Activated CD4-positive, alpha-beta T cell treated with anti-CD3 and anti-CD28 coated beads, Interleukin-2, amount 50 U/mL, for 24 hours (primary cell): ENCODE measurements at regions not wholly inside any gene's neighbourhood (a gene's known extent, or its start where the extent isn't known, plus 50 kb on each side); places are given as distances from the start of the nearest gene placed in this dataset.

ENCODE experiments used
- DNase-seq, 2 donors: peaks; one replicate each; pipeline ENCODE4 v3.0.0-alpha.2; 2020; ENCODE audit warnings: low read depth in 1 of 2, low spot score in 1 of 2

DNA sequence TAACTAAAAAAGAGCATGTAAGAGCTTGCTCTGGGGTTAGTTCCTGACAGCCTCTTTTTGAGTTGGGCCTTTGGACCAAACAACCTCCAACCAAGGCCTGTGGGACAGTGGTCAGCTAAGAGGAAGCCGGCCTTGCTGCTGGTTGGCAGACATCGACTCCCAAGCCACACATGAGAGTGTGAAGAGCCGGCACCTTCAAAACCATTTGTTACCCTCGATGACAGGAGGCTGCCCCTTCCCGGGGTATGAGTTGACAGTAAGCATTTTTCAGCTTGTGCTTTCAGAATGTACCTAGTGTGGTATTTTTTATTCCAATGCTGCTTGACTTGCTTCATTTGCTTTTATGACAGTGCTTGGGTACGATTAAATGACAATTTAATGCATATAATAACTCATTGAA, 168.6 kb upstream of the IGFBP7 start:
- DNase-seq, result no peak

DNA sequence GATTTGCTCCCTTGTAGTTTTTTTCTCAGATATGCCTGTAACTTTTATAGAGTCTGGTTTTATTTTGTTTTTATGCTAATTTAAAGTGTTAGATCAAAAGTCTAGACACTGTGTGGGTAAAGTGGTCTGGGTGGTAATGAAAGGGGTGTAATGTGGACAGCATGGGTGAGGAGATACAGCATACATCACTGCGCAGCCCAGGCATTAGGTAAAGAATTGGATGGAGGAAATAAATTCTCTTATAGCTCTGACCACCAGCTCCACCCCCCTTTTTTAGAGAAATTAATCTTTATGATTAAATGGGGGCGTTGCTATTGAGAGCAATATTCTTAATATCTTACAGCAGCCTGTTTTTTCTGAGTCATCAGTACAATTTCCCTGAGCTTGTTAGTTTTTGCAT, 163.9 kb upstream of the IGFBP7 start:
- DNase-seq, result no peak

DNA sequence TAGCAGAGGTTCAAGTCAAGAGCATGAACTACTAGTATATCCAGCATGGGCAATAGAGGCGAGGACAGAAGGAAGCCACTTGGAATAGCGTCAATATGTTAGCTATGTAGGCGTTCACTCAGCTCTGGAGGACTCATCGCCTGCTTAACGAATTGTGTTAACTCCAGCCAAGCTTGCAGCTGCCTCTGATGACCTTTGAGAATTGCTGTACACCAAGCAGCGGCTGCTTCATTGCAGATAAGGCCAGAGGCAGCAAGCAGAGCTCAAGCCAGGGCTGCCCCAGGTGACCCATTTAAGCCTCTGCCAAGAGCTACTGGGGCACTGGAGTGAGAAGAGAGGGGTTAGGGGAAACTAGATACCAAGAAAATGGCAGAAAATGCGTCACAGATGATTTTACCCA, 160.2 kb upstream of the IGFBP7 start:
- no peak for DNase-seq

DNA sequence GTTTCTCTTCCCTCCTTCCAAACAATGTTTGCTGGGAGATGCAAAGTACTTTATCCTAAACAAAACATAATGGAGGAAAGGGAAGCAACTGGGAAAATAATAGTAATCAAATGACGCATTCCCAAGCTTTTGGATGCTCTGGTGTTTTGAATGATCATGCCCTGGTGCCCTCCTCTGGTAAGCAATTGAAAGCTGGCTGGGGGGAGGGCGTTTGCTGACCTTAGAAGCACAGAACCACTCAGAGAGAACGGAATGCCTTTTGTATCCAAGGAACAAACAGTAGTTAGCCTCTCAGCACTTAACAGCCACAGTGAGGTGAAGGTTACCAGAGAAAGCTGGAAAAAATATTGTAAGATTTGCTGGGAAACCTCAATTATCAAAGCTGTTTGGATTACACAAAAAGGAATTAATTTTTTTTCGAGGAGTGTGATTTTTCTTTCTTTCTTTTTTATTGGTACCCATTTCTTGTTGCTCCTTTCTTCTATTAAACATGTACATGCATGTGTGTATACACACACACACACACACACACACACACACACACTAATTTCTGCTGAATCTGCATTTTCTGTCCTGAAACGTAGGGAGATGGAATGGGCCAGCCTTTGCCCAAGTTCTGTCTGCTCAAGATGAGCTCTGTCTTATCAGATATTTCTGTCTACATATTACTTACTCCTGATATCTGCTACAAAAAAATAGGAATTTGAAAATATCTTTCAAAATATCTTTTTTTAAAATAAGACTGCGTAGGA, 155.8 kb upstream of the IGFBP7 start:
- no peak for DNase-seq

DNA sequence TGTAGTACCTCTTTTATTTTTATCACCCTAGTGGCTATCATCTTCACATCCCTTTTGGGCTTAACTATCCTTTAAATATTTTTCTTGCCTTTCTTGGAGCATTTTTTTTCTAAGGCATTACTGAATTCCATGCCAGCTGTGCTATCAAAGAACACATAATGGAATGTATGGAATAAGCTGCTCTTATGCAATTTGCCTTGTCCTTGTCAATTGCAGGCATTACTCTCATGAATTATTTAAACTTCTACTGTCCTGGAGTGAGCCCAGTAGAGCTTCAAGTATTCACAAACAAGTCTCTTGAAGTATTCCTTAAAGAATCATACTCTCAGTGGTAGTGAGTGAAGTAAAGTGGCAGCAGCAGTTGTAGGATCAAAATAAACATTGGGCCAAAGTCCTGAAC, 144.6 kb upstream of the IGFBP7 start:
- DNase-seq, result no peak

DNA sequence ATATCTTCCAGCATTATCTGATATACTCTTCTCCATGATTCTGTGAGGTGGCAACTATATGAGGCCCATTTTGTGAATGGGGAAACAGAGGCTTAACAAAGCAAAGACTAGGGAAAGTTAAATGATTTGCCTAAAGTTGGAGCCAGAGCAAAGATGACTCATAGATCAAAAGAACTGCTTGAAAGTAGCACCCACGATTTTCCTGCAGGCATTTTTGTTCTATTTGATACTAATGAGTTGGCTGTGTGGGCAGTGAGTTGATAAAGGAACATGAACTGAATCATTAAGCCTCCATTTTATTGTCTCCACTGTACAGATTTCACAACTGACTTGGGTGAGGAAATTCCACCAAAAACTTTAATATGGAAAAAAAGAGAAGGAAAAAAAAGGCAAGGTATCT, 138.9 kb upstream of the IGFBP7 start:
- DNase-seq, result no peak

DNA sequence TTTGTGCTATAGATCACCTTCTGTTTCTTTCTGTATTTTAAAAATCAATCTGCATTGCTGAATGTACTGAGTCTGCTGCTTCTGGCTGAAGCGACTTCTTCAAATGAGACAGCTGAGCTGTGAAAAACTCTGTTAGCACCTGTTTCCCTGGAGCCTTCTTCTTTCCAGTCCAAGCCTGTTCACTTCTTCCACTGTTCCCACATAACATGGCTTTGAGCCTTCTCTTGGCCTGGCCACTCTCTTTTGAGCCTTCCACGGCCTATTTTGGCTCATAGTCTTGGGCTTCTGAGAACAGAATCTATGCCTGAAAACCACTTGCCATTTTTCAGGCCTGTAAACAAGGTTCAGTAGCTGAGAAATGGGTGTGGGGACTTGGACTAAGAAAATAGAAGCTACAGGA, 132.9 kb upstream of the IGFBP7 start:
- no peak for DNase-seq

DNA sequence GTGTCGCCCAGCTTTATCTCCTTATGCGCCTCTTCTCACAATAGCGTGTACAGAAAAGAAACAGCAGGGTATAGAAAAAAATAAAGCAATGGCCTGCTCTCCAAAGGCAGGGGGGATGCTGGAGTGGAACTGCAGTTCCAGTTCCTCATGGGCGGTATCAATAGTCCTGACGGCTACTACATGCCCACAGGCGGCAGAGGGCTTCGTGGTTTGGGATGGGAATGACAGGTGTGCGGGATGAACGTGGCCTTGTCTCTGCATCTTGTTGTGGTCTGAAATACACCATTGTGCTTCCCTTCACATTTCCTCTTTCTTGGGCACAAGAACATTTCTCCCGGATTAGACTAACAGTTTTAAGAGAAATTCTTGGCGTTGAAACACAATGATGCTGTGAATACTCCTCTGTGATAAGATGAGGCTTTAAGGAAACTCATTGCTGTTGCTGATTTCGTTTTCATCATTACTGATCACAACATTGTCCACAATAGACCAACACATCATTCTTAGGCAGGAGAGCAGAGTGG, 124.1 kb upstream of the IGFBP7 start:
- DNase-seq, result no peak

DNA sequence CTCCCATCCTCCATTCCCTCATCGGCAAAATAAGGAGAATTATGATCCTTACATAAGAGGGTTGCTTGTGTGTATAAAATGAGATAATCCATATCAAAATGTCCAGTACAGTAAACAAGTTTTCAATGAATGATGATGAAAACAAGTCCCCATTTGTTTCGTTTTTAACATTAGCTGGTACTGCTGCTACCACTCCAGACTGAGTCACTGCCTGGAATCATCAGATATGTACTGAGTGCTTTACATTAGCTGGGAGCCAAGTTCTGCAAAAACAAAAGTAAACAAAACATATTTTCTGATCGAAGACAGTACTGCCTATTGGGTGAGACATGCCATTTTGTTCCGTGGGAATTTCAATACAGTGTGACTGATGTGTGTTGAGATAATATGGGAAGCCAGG, 123.2 kb upstream of the IGFBP7 start:
- no peak for DNase-seq

DNA sequence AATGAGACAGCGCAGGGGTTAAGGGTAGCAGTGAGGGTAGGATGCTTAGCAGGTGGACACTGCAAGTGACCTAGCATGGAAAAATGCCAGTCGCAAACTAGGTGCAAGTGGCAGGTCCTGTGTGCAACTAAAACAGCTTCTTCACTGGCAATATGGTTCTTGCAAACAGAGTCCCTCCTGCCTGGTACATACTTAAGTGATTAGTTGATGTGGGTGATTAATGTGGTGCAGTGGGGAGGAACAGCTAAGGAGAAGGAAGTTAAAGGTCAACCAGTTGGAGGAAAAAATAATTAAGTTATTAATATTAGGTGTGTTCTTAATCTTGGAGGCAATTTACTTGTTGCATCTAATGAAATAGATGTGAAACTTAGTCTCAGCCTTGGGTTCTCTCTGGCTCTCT, 121.6 kb upstream of the IGFBP7 start:
- DNase-seq, result no peak

DNA sequence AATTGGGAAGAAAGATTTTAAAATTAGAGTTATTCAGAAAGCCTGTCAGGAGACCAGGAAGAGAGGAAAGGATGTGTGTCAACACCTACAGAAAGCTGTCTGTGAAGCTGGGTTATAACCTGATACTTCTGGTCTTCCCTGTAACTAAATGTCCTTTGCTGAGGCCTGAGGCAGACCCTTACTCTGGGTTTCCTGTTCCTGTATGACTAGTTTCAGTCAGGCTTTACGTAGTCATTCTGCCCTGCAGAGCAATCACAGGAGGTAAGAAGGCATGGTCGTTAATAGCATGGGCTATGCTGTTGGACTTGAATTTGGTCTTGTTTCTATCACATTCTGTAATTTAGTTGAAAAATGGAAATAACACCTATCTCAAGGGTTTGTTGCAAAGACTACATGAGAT, 110.5 kb upstream of the IGFBP7 start:
- no peak for DNase-seq

DNA sequence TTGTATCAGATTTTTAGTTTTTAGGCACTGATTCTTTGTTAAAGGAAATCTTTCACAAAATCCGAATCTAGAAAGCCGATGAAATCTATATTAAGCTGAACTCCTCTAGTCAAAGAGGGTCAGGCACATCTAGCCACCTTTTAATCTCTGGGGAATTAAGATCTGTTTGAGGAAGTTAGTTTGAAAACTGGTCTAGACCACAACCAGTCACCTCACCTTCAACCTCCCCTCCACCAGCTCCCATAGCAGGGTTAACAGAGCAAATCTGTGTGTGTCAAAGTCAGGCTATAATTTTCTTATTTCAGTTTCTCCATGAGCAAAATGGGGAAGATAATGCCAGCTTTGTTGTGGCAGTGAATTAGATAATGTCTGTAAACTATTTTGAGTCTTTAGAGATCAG, 110.0 kb upstream of the IGFBP7 start:
- DNase-seq, result no peak

DNA sequence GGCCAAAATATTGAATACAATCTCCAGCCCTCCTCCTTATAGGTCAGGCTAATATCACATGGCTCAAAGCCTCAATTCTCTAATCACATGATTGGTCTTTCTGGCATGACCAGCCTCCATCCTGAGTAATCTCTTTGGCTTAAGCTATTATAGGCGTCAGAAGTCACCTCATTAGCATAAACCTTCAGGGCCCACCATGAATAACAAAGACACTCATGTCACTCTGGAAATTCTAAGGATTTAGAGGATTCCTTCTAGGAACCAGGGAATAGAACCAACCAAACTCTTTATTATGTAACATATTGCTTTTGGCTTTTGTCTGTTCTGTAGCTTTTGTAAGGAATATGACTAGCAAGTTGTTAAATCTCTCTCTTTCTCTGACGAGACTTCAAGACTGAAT, 109.2 kb upstream of the IGFBP7 start:
- no peak for DNase-seq

DNA sequence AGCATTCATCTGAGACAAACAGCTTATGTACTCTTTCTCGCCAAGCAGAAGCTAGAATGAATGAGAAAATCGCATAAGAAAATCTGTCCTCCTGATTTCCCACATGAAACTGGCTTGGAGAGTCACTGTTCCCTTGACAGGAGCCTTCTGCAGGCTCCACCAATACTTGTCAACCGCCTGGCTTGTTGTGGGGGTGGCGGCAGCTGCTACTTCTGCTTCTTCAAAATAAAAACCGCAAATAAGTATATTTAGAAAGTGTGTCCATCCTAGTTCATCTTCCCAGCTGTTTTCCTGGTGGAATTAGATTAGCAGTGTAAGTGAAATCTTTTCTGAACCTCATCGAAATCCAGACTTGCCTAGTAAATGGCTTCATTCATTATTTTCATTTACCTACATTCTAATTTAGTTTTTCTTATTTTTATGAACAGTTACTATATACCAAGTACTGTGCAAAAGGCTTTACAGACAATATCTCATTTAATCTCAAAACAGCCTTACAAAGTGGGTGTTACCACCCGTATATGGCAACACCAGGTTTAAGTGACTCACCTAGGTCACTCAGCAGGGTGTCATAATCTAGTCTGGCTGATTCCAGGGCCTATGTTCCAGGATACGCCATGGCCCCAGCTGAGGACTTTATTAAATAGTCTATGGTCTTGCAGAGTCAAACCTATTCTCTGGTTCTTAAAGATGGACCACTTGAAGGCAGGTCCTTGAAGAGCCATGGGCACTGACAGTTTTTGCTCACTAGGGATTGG, 104.6 kb upstream of the IGFBP7 start:
- no peak for DNase-seq

DNA sequence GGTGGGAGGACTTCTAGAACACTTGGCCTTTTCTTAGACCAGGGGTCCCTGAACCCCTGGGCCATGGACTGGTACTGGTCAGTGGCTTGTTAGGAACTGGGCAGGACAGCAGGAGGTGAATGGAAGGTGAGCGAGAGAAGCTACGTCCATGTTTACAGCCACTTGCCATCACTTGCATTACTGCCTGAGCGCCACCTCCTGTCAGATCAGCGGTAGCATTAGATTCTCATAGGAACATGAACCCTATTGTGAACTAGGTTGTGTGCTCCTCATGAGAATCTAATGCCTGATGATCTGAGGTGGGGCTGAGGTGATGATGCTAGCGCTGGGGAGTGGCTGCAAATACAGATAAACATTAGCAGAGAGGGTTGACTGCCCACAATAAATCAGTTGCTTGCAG, 100.9 kb upstream of the IGFBP7 start:
- no peak for DNase-seq

DNA sequence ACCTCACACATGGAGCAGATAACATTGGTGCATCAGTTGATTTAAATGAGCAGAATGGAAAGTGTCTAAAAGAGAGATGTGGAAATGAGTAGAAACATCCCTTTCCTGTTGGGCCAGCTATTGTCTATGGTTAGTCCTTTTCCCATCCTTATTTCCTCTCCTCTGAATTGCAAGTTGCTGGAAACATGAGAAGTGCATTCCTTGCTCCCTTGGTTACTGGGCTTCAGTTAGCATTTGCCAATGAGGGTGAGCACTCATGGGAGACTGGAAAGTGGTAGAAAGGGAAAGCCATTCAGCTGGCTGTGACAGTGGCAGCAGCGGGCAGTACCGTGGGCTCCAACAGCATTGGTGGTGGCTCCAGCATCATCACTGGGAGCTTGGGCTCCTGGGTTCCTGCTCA, 96.0 kb upstream of the IGFBP7 start:
- no peak for DNase-seq

DNA sequence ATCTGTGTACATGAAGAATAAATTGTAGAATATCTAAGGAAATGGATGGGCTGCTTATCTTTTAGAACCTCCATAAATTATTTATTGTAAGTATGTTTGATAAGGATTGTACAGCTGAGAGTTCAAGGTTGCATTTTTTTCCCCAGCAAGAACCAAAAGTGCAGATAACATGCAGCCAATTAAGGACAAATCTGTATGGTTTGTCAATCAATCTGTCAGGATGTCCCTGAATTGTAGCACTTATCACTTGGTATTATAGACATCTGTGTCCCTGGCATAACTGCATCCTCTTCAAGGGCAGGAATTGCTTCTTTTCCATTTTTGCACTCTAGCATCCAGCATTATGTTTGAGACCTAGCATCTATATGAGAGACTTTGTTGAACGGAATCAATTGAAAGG, 95.4 kb upstream of the IGFBP7 start:
- DNase-seq, result no peak

DNA sequence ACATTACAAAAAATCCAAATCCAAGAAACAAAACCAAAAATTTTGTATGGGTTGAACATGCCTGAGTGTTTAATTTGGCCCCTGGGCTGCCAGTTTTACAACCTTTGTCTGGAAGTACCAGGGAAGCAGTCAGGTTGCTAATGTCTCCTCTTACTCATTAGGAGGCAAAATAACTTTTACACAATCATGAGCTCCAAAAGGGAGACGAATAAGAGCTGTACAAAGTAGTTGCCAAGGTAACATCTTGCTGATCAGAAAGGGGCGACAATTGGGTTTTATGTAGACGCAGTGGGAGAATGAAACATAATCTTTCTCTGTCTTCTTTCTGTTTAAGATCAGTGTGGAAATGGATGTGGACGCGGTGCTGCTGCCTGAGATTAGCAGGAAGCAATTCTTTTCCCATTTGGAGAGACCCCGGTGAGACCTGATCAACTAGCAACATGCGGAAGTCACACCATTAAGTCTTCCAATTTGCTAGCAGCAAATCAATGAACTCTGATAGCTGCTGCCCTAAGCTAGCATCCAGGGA, 90.7 kb upstream of the IGFBP7 start:
- no peak for DNase-seq

DNA sequence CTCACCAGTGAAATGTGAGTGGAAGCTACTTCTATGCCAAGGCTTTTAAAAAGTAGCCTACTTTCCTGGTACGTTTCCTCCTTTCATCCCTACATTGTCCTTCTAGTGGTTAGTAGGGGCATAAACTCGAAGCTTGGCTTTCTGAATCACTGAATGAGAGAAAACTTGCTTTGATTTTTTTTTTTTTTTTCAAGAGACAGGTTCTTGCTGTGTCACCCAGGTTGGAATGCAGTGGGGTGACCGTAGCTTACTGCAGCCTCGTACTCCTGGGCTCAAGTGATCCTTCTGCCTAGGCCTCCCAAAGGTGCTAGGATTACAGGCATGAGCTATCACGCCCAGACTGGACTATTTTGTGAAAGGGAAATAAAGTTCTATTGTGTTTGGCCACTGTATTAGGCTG, 89.1 kb upstream of the IGFBP7 start:
- no peak for DNase-seq

DNA sequence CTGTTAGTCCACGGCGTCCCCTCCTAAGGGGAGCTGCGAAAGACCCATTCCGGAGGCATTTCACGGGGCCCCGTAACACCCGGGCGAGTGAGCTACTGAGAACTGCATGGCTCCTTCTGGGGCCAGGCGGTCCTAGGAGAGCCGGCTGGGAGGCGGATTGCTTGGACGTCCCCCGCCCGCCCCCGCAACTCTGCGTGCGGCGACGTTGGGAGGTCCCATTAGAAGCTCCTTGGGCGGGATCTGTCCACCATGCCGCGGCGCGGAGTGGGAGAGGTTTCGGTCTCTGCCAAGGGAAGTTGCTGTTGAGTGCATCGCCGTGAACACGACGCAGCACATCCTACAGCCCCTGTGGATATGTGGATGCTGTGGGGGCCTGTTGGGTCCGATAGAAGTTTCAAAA, 85.4 kb upstream of the IGFBP7 start:
- DNase-seq, result no peak

DNA sequence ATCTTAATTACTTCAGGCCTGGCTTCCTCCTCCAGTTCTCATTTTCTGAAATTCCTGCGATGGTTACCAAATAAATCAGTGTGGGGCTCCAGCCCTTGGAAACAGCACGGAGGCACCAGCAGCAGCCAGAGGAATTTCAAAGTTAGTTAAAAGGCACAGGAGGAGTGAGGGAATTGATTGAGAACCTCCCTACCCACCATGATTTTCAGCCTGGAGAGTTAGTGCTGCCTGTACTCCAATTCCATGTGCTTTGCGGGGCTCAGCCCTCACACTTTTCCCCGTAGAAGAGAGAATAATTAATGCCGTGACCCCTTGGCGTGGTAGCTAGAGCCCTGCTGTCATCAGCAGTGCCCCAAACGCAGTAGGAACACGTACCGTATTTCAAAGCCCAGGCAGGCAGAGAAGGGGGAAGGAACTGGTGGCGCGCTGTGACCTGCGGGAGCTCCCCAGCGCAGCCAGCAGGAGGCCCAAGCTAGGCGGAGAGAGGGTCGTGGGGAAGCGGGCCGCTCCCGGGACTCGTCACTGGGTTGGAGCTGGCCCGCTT, 84.0 kb upstream of the IGFBP7 start:
- no peak for DNase-seq

DNA sequence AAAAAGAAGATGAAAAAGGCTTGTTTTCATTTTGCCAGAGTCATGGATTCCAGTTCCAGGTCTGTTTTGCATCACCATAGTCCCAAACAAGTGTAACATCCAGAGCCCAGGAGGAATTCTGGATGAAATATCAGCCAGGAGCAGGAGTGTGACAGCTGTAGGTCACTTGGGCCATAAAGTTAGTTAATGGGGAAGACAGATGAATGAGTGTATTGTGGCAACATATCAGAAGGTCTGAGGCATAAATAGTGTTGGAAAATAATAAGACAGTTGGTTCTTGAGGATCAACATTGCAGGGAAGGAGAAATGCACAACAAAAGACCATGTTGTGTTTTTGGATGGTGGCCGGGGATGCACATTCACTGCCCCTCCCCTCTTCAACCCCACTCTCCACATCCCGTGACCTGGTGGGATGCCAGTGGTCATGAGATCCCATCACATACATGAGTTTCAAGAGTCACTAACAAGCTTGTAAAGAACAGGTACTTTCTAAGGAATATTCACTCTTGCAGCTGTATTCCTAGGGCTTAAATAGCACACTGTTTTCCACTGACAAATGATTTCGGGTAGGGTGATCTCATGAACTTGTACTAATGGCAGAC, 83.1 kb upstream of the IGFBP7 start:
- DNase-seq, result no peak
